Stomach (tissue), 4 donors: ENCODE measurements at regions not wholly inside any gene's neighbourhood (a gene's known extent, or its start where the extent isn't known, plus 50 kb on each side); places are given as distances from the start of the nearest gene placed in this dataset.

Source experiments
- EP300 ChIP-seq: sonication (generic); formaldehyde crosslinking; IDR thresholded peaks from one replicate; pipeline ENCODE4 v1.6.1; 2017; ENCODE audit warnings: antibody characterized with exemption
- POLR2A ChIP-seq, 4 donors: fragments of 450-650 bp; IDR thresholded peaks; one replicate each; pipeline ENCODE4 v1.6.1; 2016; ENCODE audit warnings: antibody characterized with exemption in 4 of 4, control low read depth in 2 of 4, mild to moderate bottlenecking in 1 of 4, moderate library complexity in 1 of 4
- POLR2AphosphoS5 ChIP-seq, 3 donors: sonication (generic); formaldehyde crosslinking; IDR thresholded peaks; one replicate each; pipeline ENCODE4 v1.6.1; 2016; ENCODE audit warnings: antibody characterized with exemption in 3 of 3
- TF ChIP-seq, protein P1 (sequence below), 7 experiments: fragments of 450-650 bp in 4 of 7; fragments of 200-600 bp in 3 of 7; sonication (generic) in 3 of 7; IDR thresholded peaks; one replicate each; pipeline ENCODE4 v1.5.1; 2016 to 2019; ENCODE audit warnings: antibody characterized with exemption in 7 of 7, control low read depth in 2 of 7, mild to moderate bottlenecking in 1 of 7

DNA sequence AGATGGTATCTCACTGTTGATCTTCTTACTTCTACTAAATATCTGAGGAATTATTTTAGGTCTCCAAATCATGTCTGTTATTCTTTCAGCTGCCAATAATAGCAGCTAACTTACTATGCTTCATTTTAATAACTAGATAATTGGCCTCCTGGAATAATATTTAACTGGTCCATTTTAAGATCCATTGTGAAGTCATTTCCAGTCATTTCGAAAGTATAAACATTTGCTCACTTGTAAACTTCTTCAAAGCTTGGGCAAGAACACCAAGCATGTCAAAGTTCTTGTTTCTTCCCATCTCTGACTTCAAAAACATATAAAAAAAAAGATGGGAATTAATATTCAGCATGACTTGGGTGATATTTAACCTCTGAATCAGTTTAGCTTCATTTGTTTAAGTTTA is 61.4 kb upstream of the MRPS30 start:
- TF ChIP-seq, protein P1, sequence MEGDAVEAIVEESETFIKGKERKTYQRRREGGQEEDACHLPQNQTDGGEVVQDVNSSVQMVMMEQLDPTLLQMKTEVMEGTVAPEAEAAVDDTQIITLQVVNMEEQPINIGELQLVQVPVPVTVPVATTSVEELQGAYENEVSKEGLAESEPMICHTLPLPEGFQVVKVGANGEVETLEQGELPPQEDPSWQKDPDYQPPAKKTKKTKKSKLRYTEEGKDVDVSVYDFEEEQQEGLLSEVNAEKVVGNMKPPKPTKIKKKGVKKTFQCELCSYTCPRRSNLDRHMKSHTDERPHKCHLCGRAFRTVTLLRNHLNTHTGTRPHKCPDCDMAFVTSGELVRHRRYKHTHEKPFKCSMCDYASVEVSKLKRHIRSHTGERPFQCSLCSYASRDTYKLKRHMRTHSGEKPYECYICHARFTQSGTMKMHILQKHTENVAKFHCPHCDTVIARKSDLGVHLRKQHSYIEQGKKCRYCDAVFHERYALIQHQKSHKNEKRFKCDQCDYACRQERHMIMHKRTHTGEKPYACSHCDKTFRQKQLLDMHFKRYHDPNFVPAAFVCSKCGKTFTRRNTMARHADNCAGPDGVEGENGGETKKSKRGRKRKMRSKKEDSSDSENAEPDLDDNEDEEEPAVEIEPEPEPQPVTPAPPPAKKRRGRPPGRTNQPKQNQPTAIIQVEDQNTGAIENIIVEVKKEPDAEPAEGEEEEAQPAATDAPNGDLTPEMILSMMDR (IDR thresholded peaks at IDR 0.05): no peak
- TF ChIP-seq POLR2A (IDR thresholded peaks at IDR 0.05): no peak
- TF ChIP-seq EP300: no peak
- TF ChIP-seq POLR2AphosphoS5 (IDR thresholded peaks at IDR 0.05): no peak
